ENCODE measurements at regions not wholly inside any gene's neighbourhood (a gene's known extent, or its start where the extent isn't known, plus 50 kb on each side); places are given as distances from the start of the nearest gene placed in this dataset.
"Not testable (repeated sequence)": the region's sequence is repeated elsewhere in the genome, so short reads cannot be mapped to it uniquely, and the experiment has no call there.

- no peak for DNase-seq (ENCODE audit: low read depth in 3 of 3)
Observed at GRCh38 chr5:81829242-81829641, 78.3 kb upstream of the SSBP2 start.

- no peak for DNase-seq (ENCODE audit: low read depth in 3 of 3)
Observed at GRCh38 chr5:81827500-81827899, 76.6 kb upstream of the SSBP2 start.

DNA sequence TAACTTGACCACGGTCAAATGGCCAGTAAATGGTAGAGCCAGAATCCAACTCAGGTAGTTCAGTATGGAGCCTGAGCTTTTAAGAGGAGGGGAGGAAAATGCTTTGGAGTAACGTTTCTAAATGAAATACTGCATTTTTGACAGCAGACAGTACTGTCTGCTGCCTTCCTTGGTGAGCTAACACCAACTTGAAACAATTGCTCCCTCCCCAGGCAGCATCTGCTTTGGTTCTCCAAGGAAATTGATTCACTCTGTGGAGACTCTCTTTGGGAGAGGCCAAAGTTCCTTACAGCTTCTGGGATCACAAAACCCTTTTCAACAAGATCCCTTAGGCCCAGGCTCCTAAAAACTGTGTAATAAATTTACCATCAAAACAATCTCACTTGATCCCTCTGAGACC is 75.2 kb upstream of the SSBP2 start:
- DNase-seq (ENCODE audit: low read depth in 3 of 3) = no peak

GRCh38 chr5:81825237-81825636 is 74.3 kb upstream of the SSBP2 start:
- DNase-seq (ENCODE audit: low read depth in 3 of 3) = no peak

DNA sequence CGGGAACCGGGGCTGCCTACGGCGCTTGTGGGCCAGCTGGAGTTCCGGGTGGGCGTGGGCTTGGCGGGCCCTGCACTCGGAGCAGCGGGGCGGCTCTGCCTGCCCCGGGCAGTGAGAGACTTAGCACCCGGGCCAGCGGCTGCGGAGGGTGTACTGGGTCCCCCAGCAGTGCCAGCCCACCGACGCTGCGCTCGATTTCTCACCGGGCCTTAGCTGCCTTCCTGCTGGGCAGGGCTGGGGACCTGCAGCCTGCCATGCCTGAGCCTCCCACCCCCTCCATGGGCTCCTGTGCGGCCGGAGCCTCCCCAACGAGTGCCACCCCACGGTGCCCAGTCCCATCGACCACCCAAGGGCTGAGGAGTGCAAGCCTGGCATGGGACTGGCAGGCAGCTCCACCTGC is 72.8 kb upstream of the SSBP2 start:
- not testable (repeated sequence) for DNase-seq (ENCODE audit: low read depth in 3 of 3)

DNA sequence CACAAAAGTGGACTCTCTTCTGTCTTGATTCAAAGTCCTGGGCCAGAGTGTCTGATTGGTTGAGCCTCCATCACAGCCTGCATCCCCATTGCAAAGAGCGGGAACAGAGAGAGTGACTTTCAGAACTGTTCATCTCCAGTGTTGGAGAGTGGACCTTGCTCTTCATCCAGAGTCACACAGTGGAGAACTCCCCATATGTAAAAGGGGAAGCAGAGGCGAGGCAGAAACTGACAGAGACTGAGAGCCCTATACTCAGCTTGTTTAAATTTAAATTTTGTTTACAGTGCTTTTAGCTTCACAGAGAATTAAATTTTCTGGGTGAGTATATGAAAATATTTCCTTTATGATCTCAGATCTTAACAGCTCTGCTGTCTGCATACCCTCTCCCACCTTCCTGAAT is 70.0 kb upstream of the SSBP2 start:
- DNase-seq (ENCODE audit: low read depth in 3 of 3) = no peak

GRCh38 chr5:81820318-81820636 is 69.4 kb upstream of the SSBP2 start:
- DNase-seq (ENCODE audit: low read depth in 3 of 3) = no peak

DNA sequence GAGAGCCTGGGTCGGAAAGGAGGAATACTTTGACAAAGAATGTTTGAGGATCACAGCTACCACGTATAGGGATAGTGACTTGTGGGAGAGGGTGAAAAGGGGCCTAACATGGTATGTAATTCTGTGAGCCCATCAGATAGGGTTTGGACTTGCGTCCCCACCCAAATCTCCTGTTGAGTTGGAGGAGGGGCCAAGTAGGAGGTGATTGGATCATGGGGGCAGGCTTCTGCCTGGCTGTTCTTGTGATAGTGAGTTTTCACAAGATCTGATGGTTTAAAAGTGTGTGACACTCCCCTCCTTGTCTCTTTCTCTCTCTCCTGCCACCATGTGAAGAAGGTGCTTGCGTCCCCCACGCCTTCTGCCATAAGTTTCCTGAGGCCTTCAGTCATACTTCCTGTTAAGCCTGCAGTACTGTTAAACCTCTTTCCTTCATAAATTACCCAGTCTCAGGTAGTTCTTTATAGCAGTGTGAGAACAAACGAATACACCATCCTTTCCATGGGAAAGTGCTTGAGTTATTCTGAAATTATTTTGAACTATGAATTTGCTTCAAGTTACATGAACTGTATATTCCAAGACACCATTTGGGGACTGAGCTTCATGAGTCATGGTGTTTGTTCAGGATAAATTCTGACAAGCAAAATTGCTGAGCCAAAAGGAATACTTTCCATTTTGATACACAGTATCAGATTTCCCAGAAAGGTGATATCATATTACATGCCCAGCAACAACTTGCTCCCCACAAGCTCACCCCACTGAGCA is 68.8 kb upstream of the SSBP2 start:
- no peak for DNase-seq (ENCODE audit: low read depth in 3 of 3)

DNA sequence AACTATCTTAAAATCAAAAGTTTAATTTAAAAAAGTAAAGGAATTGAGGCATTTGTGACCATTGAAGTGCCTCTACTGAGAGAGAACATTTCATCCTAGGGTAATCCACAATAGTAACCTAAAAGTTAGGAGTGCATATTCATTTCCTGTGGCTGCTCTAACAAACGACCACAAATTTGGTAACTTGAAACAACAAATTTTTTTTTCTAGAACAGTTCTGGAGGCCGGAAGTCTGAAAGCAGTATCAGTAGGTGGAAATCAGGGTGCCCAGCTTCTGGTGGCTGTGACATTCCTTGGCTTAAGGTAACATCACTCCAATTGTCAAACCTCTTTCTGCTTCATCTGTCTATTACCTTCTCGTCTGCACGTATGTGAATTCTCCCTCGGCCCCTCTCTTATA is 67.1 kb upstream of the SSBP2 start:
- DNase-seq (ENCODE audit: low read depth in 3 of 3) = no peak

DNA sequence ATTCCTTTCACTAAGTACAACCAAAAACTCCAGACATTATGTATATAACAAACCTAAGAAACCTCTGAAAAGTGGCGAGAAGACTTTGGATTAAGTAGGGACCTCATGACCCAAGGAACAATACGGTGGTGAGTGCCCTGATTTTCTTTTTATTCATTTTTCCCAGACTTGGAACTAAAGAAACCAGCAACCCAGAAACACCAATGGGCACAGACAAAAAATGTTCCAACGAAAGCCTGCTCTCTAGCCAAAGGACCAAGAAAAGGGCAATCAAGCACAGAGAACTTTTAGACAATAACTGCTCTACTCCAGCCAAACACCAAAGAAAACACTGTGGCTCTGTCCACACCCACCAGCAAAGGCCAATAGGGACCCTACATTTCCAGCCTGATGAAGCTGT is 66.2 kb upstream of the SSBP2 start:
- DNase-seq (ENCODE audit: low read depth in 3 of 3) = no peak

DNA sequence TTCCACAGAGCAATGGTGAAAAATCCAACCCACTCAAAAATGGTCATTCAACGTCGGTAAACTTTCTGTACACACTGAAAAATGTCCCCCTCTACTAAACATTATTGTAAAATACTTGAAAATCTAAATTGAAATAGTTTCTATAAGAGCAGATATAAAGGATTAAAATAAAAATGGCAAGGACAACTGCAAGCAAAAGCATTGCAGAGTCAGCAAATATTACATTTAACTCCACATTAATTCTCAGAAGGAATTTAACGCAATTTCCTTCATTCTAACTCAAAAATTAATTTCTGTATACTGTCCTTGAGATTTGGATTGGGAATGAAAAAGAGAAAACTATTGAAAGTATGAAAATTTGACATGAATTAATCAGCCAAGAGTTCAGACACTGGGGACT is 64.4 kb upstream of the SSBP2 start:
- no peak for DNase-seq (ENCODE audit: low read depth in 3 of 3)

DNA sequence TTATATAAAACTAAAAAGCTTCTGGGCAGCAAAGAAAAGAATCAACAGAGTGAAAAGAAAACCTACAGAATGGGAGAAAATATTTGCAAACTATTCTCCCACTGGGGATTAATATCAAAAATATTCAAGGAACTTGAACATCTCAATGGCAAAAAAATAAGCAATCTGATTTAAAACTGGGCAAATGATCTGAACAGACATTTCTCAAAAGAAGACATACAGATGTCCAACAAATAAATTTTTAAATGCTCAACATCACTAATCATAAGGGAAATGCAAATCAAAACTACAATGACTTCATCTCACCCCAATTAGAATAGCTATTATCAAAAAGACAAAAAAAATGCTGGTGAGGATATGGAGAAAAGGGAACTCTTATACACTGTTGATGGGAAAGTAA is 57.2 kb upstream of the SSBP2 start:
- DNase-seq (ENCODE audit: low read depth in 3 of 3) = no peak

DNA sequence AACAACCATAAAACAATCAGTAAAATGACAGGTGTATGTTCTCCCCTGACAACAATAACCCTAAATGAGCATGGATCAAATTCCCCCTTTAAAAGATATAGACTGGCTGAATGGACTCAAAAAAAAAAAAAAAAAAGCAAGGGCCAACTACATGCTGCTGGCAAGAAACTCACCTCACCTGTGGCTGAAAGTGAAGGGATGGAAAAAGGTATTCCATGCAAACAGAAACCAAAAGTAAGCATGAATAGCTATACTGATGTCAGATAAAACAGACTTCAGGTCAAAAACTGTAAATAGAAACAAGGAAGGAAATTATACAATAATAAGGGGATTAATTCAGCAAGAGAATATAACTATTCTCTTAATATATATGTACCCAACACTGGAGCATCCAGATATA is 54.2 kb upstream of the SSBP2 start:
- no peak for DNase-seq (ENCODE audit: low read depth in 3 of 3)

GRCh38 chr5:81803812-81804211 is 52.9 kb upstream of the SSBP2 start:
- DNase-seq (ENCODE audit: low read depth in 3 of 3) = no peak

GRCh38 chr5:81802625-81803024 is 51.7 kb upstream of the SSBP2 start:
- DNase-seq (ENCODE audit: low read depth in 3 of 3) = no peak

DNA sequence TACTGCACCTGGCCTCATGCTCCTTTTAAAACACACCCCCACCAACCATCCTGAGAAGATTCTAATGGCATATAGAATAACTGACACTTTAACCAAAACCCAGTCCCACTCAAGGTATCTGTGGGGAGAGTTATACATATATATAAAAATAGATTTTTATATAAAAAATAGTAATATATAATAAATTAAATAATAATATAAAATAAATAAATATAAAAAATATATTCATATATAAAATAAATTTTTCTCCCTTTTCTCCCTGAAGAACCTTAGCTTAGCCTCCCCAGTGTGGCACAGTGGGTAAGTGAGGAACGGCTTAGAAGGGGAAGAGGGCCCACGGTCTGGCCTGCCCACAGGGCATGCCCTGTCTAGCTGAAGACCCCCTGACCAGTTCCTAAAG is 51.1 kb upstream of the SSBP2 start:
- DNase-seq (ENCODE audit: low read depth in 3 of 3) = no peak

DNA sequence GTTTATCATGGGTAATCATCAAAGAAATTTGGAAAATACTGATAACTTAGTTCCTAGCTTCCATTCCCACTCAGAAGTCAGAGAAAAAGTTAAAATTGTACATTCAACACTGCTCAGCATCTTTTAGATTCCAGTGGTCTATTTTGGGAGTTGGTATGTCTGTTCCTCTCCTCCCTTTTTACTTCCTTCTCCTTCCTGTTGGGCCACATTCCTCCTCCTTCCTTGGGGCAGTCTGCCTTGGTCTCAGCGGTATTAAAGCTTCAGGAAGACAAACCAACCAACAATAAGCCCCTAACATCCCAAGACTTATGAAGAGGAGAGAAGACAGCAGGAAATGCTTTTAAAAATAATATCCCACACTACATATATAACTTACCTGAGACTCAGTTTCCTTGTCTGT is 49.9 kb upstream of the SSBP2 start:
- DNase-seq (ENCODE audit: low read depth in 3 of 3) = no peak

Data from stimulated activated CD4-positive, alpha-beta T cell treated with anti-CD3 and anti-CD28 coated beads, TNF-alpha, amount 100 ng/mL, for 24 hours (primary cell).